Limb (tissue), 2 donors: ENCODE measurements at regions not wholly inside any gene's neighbourhood (a gene's known extent, or its start where the extent isn't known, plus 50 kb on each side); places are given as distances from the start of the nearest gene placed in this dataset.

Experiments used
- DNase-seq, 2 donors: peaks; one replicate each; pipeline ENCODE4 v3.0.0-alpha.2; 2016; ENCODE audit errors: extremely low spot score in 2 of 2

- DNase-seq = no peak
These were observed 223.0 kb upstream of the RPL38 start for GRCh38 chr17:73980517-73980916.

GRCh38 chr17:73982871-73983270 is 220.6 kb upstream of the RPL38 start:
- no peak for DNase-seq

GRCh38 chr17:73983621-73984400 is 219.7 kb upstream of the RPL38 start:
- DNase-seq = no peak

GRCh38 chr17:73984941-73985340 is 218.5 kb upstream of the RPL38 start:
- no peak for DNase-seq

GRCh38 chr17:73985466-73986015 is 217.9 kb upstream of the RPL38 start:
- DNase-seq = no peak

- DNase-seq = no peak
These were observed 216.8 kb upstream of the RPL38 start for GRCh38 chr17:73986641-73987177.

- no peak for DNase-seq
These were observed 216.1 kb upstream of the RPL38 start for GRCh38 chr17:73987395-73987794.

GRCh38 chr17:73987845-73988509 is 215.5 kb upstream of the RPL38 start:
- DNase-seq = no peak

GRCh38 chr17:73989671-73990070 is 213.8 kb upstream of the RPL38 start:
- DNase-seq = no peak

GRCh38 chr17:73990290-73990689 is 213.2 kb upstream of the RPL38 start:
- DNase-seq = no peak

- no peak for DNase-seq
These were observed 212.2 kb upstream of the RPL38 start for GRCh38 chr17:73991260-73991659.

- DNase-seq = no peak
These were observed 208.5 kb upstream of the RPL38 start for GRCh38 chr17:73994946-73995345.

GRCh38 chr17:73997059-73997458 is 206.4 kb upstream of the RPL38 start:
- DNase-seq = no peak

GRCh38 chr17:73998249-73998648 is 205.2 kb upstream of the RPL38 start:
- no peak for DNase-seq

- peak in 1 of 2 donors; percentile 62 for DNase-seq
These were observed 204.5 kb upstream of the RPL38 start for GRCh38 chr17:73998653-73999645.

- DNase-seq = no peak
These were observed 202.3 kb upstream of the RPL38 start for GRCh38 chr17:74001145-74001544.

GRCh38 chr17:74002241-74002640 is 201.2 kb upstream of the RPL38 start:
- no peak for DNase-seq

- no peak for DNase-seq
These were observed 199.4 kb upstream of the RPL38 start for GRCh38 chr17:74004056-74004455.

GRCh38 chr17:74005790-74006189 is 197.7 kb upstream of the RPL38 start:
- no peak for DNase-seq

- no peak for DNase-seq
These were observed 197.1 kb upstream of the RPL38 start for GRCh38 chr17:74006371-74006770.

- DNase-seq = no peak
These were observed 195.3 kb upstream of the RPL38 start for GRCh38 chr17:74008196-74008595.
